PFSK-1 (cell line): ENCODE measurements at regions not wholly inside any gene's neighbourhood (a gene's known extent, or its start where the extent isn't known, plus 50 kb on each side); places are given as distances from the start of the nearest gene placed in this dataset.

Experiments
- SIN3A ChIP-seq: IDR thresholded peaks from 2 replicates; pipeline ENCODE4 v1.6.1; 2012; ENCODE audit warnings: mild to moderate bottlenecking, low read length, moderate library complexity, borderline replicate concordance; ENCODE audit not compliant: insufficient read depth
- TF ChIP-seq, protein P1 (sequence below), 2 experiments: IDR thresholded peaks; 2 replicates each; pipeline versions ENCODE4 v1.6.1 to v1.8.0; 2011 to 2012; ENCODE audit warnings: low read depth in 2 of 2, low read length in 2 of 2, control low read depth in 1 of 2, inconsistent platforms in 1 of 2, mild to moderate bottlenecking in 1 of 2, moderate library complexity in 1 of 2; ENCODE audit not compliant: insufficient read depth in 1 of 2

DNA sequence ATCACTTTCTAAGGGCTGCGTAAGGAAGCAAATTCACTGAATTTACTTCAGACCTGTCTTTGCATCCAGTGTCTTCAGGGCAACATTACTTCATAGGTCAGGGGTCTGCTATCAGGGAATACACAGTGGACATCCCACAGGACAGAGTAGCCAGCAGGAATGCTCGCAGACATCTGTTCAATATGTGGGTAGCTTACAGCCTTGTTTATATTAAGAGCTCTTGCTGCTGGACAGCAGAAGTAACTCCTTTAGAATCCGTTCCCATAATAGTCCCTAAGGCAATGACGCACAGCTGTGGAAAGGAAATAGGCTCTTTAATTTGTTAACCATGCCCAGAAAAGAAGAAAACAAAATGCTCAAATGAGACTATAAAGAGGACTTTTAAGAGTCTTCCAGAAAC lies 198.7 kb downstream of the MOXD1 start:
- peak; percentile 98 for TF ChIP-seq SIN3A
- TF ChIP-seq, protein P1, sequence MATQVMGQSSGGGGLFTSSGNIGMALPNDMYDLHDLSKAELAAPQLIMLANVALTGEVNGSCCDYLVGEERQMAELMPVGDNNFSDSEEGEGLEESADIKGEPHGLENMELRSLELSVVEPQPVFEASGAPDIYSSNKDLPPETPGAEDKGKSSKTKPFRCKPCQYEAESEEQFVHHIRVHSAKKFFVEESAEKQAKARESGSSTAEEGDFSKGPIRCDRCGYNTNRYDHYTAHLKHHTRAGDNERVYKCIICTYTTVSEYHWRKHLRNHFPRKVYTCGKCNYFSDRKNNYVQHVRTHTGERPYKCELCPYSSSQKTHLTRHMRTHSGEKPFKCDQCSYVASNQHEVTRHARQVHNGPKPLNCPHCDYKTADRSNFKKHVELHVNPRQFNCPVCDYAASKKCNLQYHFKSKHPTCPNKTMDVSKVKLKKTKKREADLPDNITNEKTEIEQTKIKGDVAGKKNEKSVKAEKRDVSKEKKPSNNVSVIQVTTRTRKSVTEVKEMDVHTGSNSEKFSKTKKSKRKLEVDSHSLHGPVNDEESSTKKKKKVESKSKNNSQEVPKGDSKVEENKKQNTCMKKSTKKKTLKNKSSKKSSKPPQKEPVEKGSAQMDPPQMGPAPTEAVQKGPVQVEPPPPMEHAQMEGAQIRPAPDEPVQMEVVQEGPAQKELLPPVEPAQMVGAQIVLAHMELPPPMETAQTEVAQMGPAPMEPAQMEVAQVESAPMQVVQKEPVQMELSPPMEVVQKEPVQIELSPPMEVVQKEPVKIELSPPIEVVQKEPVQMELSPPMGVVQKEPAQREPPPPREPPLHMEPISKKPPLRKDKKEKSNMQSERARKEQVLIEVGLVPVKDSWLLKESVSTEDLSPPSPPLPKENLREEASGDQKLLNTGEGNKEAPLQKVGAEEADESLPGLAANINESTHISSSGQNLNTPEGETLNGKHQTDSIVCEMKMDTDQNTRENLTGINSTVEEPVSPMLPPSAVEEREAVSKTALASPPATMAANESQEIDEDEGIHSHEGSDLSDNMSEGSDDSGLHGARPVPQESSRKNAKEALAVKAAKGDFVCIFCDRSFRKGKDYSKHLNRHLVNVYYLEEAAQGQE (IDR thresholded peaks at IDR 0.05; ENCODE audit: insufficient read depth in 1 of 2, low read depth in 2 of 2, low read length in 2 of 2): peak; percentile 68 to 93; a peak in 3 of 4 replicates
